H1 (cell line): ENCODE measurements at regions not wholly inside any gene's neighbourhood (a gene's known extent, or its start where the extent isn't known, plus 50 kb on each side); places are given as distances from the start of the nearest gene placed in this dataset.

Experiments
- CTCF ChIA-PET: fragments of 300-600 bp; sonication (Branson Sonifier 250); formaldehyde crosslinking; loops from one replicate; lab custom pipeline; 2021; ENCODE audit not compliant: partially characterized antibody; lab: Charles Lee
- POLR2A ChIA-PET: fragments of 300-600 bp; sonication (Branson Sonifier 250); formaldehyde crosslinking; loops from one replicate; lab custom pipeline; 2021; ENCODE audit warnings: inconsistent platforms; ENCODE audit not compliant: partially characterized antibody; lab: Charles Lee
- DNase-seq, 2 experiments: peaks; one replicate each; pipeline versions ENCODE4 v3.0.0 to v3.0.0-alpha.2; 2010 to 2022; ENCODE audit warnings: low spot score in 2 of 2, low read depth in 1 of 2, mixed read lengths in 1 of 2
- FAIRE-seq: peaks from 2 replicates; lab custom pipeline; 2011; peaks lifted over from hg19 to GRCh38; lab: Jason Lieb, UNC
- H2AFZ ChIP-seq: 2 replicates; pipeline ENCODE4 v1.8.1; 2012; ENCODE audit warnings: low read length, inconsistent platforms
- H2AK5ac ChIP-seq: 2 replicates; pipeline ENCODE4 v1.6.1; 2013; ENCODE audit warnings: low read depth, low read length
- H2BK120ac ChIP-seq: replicated peaks from 2 replicates; pipeline ENCODE3; 2013; ENCODE audit warnings: low read depth, low read length, inconsistent platforms
- H2BK12ac ChIP-seq: 2 replicates; pipeline ENCODE4 v1.6.1; 2013; ENCODE audit warnings: low read depth, low read length
- H2BK15ac ChIP-seq: 2 replicates; pipeline ENCODE4 v1.6.1; 2013; ENCODE audit warnings: low read length
- H2BK20ac ChIP-seq: 2 replicates; pipeline ENCODE4 v1.6.1; 2013; ENCODE audit warnings: low read length
- H2BK5ac ChIP-seq: 2 replicates; pipeline ENCODE4 v1.6.1; 2013; ENCODE audit warnings: low read depth, low read length
- H3K14ac ChIP-seq: 2 replicates; pipeline ENCODE4 v1.6.1; 2013; ENCODE audit warnings: inconsistent platforms; ENCODE audit not compliant: insufficient read length
- H3K18ac ChIP-seq: 2 replicates; pipeline ENCODE4 v1.6.1; 2013; ENCODE audit warnings: low read length; ENCODE audit errors: extremely low read depth
- H3K23ac ChIP-seq: 2 replicates; pipeline ENCODE4 v1.6.1; 2013; ENCODE audit warnings: inconsistent platforms; ENCODE audit not compliant: insufficient read length
- H3K23me2 ChIP-seq: 2 replicates; pipeline ENCODE4 v1.6.1; 2013; ENCODE audit warnings: low read depth, low read length
- H3K27ac ChIP-seq: 2 replicates; pipeline ENCODE4 v1.6.1; 2011; ENCODE audit warnings: low read depth, low read length, inconsistent platforms
- H3K27me3 ChIP-seq, 4 experiments: replicated peaks in 1 of 4; 1 replicate in 1 of 4; 2 replicates in 3 of 4; pipeline versions ENCODE4 v1.6.1 to v1.8.1; 2011 to 2013; ENCODE audit warnings: low read length in 3 of 4, mild to moderate bottlenecking in 3 of 4, inconsistent platforms in 2 of 4, mixed read lengths in 2 of 4, moderate library complexity in 1 of 4; ENCODE audit not compliant: control insufficient read depth in 3 of 4, insufficient read depth in 3 of 4; ENCODE audit errors: extremely low read depth in 1 of 4
- H3K36me3 ChIP-seq, 4 experiments: 2 replicates each; pipeline versions ENCODE4 v1.6.1 to v1.8.1; 2011 to 2013; ENCODE audit warnings: mild to moderate bottlenecking in 4 of 4, low read length in 3 of 4, moderate library complexity in 2 of 4, control low read depth in 1 of 4, inconsistent platforms in 1 of 4; ENCODE audit not compliant: insufficient read depth in 4 of 4, control insufficient read depth in 2 of 4
- H3K4ac ChIP-seq: replicated peaks from 2 replicates; pipeline ENCODE3; 2013; ENCODE audit warnings: low read length, low read depth, mixed read lengths, inconsistent platforms; ENCODE audit not compliant: insufficient read length
- H3K4me1 ChIP-seq, 4 experiments: replicated peaks in 1 of 4; 1 replicate in 1 of 4; 2 replicates in 3 of 4; pipeline versions ENCODE4 v1.6.1 to v1.8.1; 2011 to 2013; ENCODE audit warnings: low read length in 3 of 4, inconsistent platforms in 2 of 4, mixed read lengths in 1 of 4; ENCODE audit not compliant: insufficient read depth in 4 of 4, control insufficient read depth in 3 of 4
- H3K4me2 ChIP-seq, 2 experiments: 2 replicates each; pipeline versions ENCODE4 v1.6.1 to v1.8.1; 2011 to 2013; ENCODE audit warnings: low read depth in 2 of 2, low read length in 2 of 2, control low read depth in 1 of 2, inconsistent platforms in 1 of 2, mild to moderate bottlenecking in 1 of 2; ENCODE audit not compliant: insufficient read depth in 1 of 2
- H3K4me3 ChIP-seq, 4 experiments: fragments of 200-600, 300-600 bp in 1 of 4; sonication (generic), shearing (Covaris generic), sonication (Bioruptor Twin) in 1 of 4; 2 replicates each; pipeline versions ENCODE4 v1.5.1 to v1.8.1; 2011 to 2016; ENCODE audit warnings: low read length in 4 of 4, low read depth in 3 of 4, control low read depth in 2 of 4, inconsistent platforms in 2 of 4, mild to moderate bottlenecking in 2 of 4, mixed read lengths in 1 of 4, moderate library complexity in 1 of 4; ENCODE audit not compliant: insufficient read depth in 2 of 4; ENCODE audit errors: extremely low read depth in 1 of 4
- H3K56ac ChIP-seq: replicated peaks from 2 replicates; pipeline ENCODE3; 2013; ENCODE audit warnings: low read depth, mild to moderate bottlenecking, mixed read lengths, low read length, inconsistent platforms; ENCODE audit not compliant: insufficient read length
- H3K79me1 ChIP-seq: 2 replicates; pipeline ENCODE4 v1.6.1; 2013; ENCODE audit warnings: low read depth, low read length, control low read depth
- H3K79me2 ChIP-seq, 2 experiments: 2 replicates each; pipeline versions ENCODE4 v1.6.1 to v1.8.1; 2012 to 2013; ENCODE audit warnings: low read length in 2 of 2, mild to moderate bottlenecking in 2 of 2, inconsistent platforms in 1 of 2; ENCODE audit not compliant: insufficient read depth in 2 of 2, control insufficient read depth in 1 of 2
- H3K9ac ChIP-seq, 4 experiments: replicated peaks in 1 of 4; 1 replicate in 1 of 4; 2 replicates in 3 of 4; pipeline versions ENCODE4 v1.6.1 to v1.8.1; 2011 to 2013; ENCODE audit warnings: low read depth in 3 of 4, low read length in 3 of 4, control low read depth in 2 of 4, mild to moderate bottlenecking in 2 of 4, moderate library complexity in 2 of 4, inconsistent platforms in 1 of 4; ENCODE audit errors: extremely low read depth in 1 of 4
- H3K9me3 ChIP-seq, 2 experiments: 2 replicates each; pipeline versions ENCODE4 v1.6.1 to v1.8.1; 2012 to 2013; ENCODE audit warnings: mild to moderate bottlenecking in 2 of 2, moderate library complexity in 2 of 2, control low read depth in 1 of 2, inconsistent platforms in 1 of 2, low read depth in 1 of 2, low read length in 1 of 2, mixed read lengths in 1 of 2; ENCODE audit not compliant: insufficient read depth in 2 of 2
- H4K20me1 ChIP-seq, 2 experiments: replicated peaks in 1 of 2; 2 replicates each; pipeline versions ENCODE3 to v1.8.1; 2011 to 2013; ENCODE audit warnings: inconsistent platforms in 2 of 2, low read length in 2 of 2, mild to moderate bottlenecking in 1 of 2; ENCODE audit not compliant: insufficient read depth in 2 of 2, control insufficient read depth in 1 of 2
- H4K5ac ChIP-seq: 2 replicates; pipeline ENCODE4 v1.6.1; 2013; ENCODE audit warnings: low read length, low read depth, mixed read lengths, inconsistent platforms; ENCODE audit not compliant: insufficient read length
- H4K8ac ChIP-seq: 2 replicates; pipeline ENCODE4 v1.8.0; 2013; ENCODE audit warnings: mild to moderate bottlenecking, moderate library complexity, low read length, inconsistent platforms; ENCODE audit not compliant: insufficient read depth; ENCODE audit errors: extremely low read depth
- H4K91ac ChIP-seq: replicated peaks from 2 replicates; pipeline ENCODE3; 2013; ENCODE audit warnings: low read length, mixed read lengths, inconsistent platforms; ENCODE audit not compliant: insufficient read length
- ASH2L ChIP-seq: fragments of 200-600, 300-600 bp; sonication (generic); IDR thresholded peaks from one replicate; pipeline ENCODE4 v1.7.1; 2017; ENCODE audit warnings: low read length
- ATF2 ChIP-seq: IDR thresholded peaks from 2 replicates; pipeline ENCODE4 v1.6.1; 2012; ENCODE audit warnings: low read length, inconsistent platforms
- EGR1 ChIP-seq: IDR thresholded peaks from 2 replicates; pipeline ENCODE4 v1.6.1; 2011; ENCODE audit warnings: low read depth, low read length, borderline replicate concordance
- EZH2 ChIP-seq: fragments of 200-600 bp; sonication (generic); IDR thresholded peaks from 2 replicates; pipeline ENCODE4 v1.7.1; 2012; ENCODE audit warnings: low read depth, mild to moderate bottlenecking, moderate library complexity, low read length, inconsistent platforms; ENCODE audit not compliant: severe bottlenecking
- GABPA ChIP-seq: IDR thresholded peaks from 2 replicates; pipeline ENCODE4 v1.6.1; 2011; ENCODE audit warnings: mild to moderate bottlenecking, low read length, moderate library complexity, borderline replicate concordance; ENCODE audit not compliant: insufficient read depth
- MAX ChIP-seq: IDR thresholded peaks from 2 replicates; pipeline ENCODE4 v1.6.1; 2012; ENCODE audit warnings: inconsistent platforms
- POLR2AphosphoS5 ChIP-seq: IDR thresholded peaks from 2 replicates; pipeline ENCODE4 v1.6.1; 2011; ENCODE audit warnings: low read depth, low read length
- RBBP5 ChIP-seq: IDR thresholded peaks from 2 replicates; pipeline ENCODE4 v1.7.1; 2012; ENCODE audit warnings: low read depth, mild to moderate bottlenecking, inconsistent platforms, low read length, moderate library complexity, borderline replicate concordance
- SIN3A ChIP-seq, 2 experiments: IDR thresholded peaks in 1 of 2; conservative IDR thresholded peaks in 1 of 2; 2 replicates each; pipeline ENCODE4 v1.6.1; 2011 to 2012; ENCODE audit warnings: low read length in 2 of 2, improper control_type of control experiment in 1 of 2, low read depth in 1 of 2, mild to moderate bottlenecking in 1 of 2
- SIRT6 ChIP-seq: IDR thresholded peaks from one replicate; pipeline ENCODE4 v1.7.1; 2012; ENCODE audit warnings: low read length, inconsistent platforms
- SP4 ChIP-seq: IDR thresholded peaks from 2 replicates; pipeline ENCODE4 v1.6.1; 2012; ENCODE audit warnings: low read length, inconsistent platforms
- TAF7 ChIP-seq: optimal IDR thresholded peaks from 2 replicates; pipeline ENCODE3; 2011; ENCODE audit warnings: low read depth, mild to moderate bottlenecking, inconsistent platforms, low read length, moderate library complexity, borderline replicate concordance
- WGBS, 2 experiments: shearing (Covaris generic) in 1 of 2; methylation state at CpG; one replicate each; pipeline versions ENCODE4 v1.1.6 to v1.1.7; 2013 to 2015; ENCODE audit warnings: low lambda C conversion rate in 2 of 2, mixed read lengths in 2 of 2, inconsistent platforms in 1 of 2, low coverage in 1 of 2, missing lambda C conversion rate in 1 of 2; ENCODE audit not compliant: insufficient replicate concordance in 2 of 2, insufficient coverage in 1 of 2, insufficient read length in 1 of 2; ENCODE audit errors: extremely low coverage in 1 of 2, missing lambda C conversion rate in 1 of 2; 5-methylcytosine and 5-hydroxymethylcytosine counted together

GRCh38 chr20:56941101-56941686 is 312.1 kb downstream of the TFAP2C start:
- H3K36me3 ChIP-seq, result no peaks in the 10 kb centered on the region
- no peak overlapping the region for H2BK20ac ChIP-seq
- no peak overlapping the region for H2AK5ac ChIP-seq
- ChIA-PET POLR2A (interaction anchor here (0.6 to 0.9 kb wide), 2 partner anchors 12 to 68 kb away, joined by 3 read pairs; no protein-coding TSS in a partner anchor), CTCF (interaction anchor here (0.6 to 1.2 kb wide), 3 partner anchors 11 to 316 kb away, joined by 3 to 4 read pairs (median 4); no protein-coding TSS in a partner anchor)
- no peak overlapping the region for H3K9ac ChIP-seq
- no peak overlapping the region for H3K27ac ChIP-seq
- H2BK15ac ChIP-seq, result no peak overlapping the region
- H3K14ac ChIP-seq, result no peak overlapping the region
- no peaks in the 10 kb centered on the region for H3K27me3 ChIP-seq
- H3K4ac ChIP-seq, result no peak overlapping the region
- H4K5ac ChIP-seq, result no peak overlapping the region
- H3K18ac ChIP-seq, result no peak overlapping the region
- FAIRE-seq (no peak), DNase-seq (no peak)
- no peak overlapping the region for H2AFZ ChIP-seq
- no peak overlapping the region for H3K4me3 ChIP-seq
- H3K79me2 ChIP-seq, result no peaks in the 10 kb centered on the region
- no peaks in the 10 kb centered on the region for H3K79me1 ChIP-seq
- no peaks in the 10 kb centered on the region for H3K9me3 ChIP-seq
- no peak overlapping the region for H3K23ac ChIP-seq
- H3K23me2 ChIP-seq, result no peaks in the 10 kb centered on the region
- no peak overlapping the region for H4K8ac ChIP-seq
- no peak overlapping the region for H3K4me2 ChIP-seq
- no peak overlapping the region for H2BK120ac ChIP-seq
- H2BK12ac ChIP-seq, result no peak overlapping the region
- WGBS, 2 experiments, result 95% methylated on average over 8 of the region's 8 CpGs; no CpG with 5 or more reads in 1 of the 2 experiments
- no peaks in the 10 kb centered on the region for H3K4me1 ChIP-seq
- H4K91ac ChIP-seq, result no peak overlapping the region
- no peak overlapping the region; the same call in 1 of the 2 replicates for H2BK5ac ChIP-seq
- H4K20me1 ChIP-seq, result no peaks in the 10 kb centered on the region
- H3K56ac ChIP-seq, result no peak overlapping the region
- TF ChIP-seq POLR2AphosphoS5 (no peak), SIN3A (conservative IDR thresholded peaks at IDR 0.05 in 1 of 2, IDR thresholded peaks at IDR 0.05 in 1 of 2; ENCODE audit: low read depth in 1 of 2, low read length in 2 of 2) (no peak), EZH2 (no peak), SP4 (no peak), EGR1 (no peak), MAX (no peak), ATF2 (no peak), SIRT6 (no peak), RBBP5 (no peak), ASH2L (no peak), TAF7 (no peak), GABPA (no peak)
